ENCODE measurements at regions not wholly inside any gene's neighbourhood (a gene's known extent, or its start where the extent isn't known, plus 50 kb on each side); places are given as distances from the start of the nearest gene placed in this dataset.

DNA sequence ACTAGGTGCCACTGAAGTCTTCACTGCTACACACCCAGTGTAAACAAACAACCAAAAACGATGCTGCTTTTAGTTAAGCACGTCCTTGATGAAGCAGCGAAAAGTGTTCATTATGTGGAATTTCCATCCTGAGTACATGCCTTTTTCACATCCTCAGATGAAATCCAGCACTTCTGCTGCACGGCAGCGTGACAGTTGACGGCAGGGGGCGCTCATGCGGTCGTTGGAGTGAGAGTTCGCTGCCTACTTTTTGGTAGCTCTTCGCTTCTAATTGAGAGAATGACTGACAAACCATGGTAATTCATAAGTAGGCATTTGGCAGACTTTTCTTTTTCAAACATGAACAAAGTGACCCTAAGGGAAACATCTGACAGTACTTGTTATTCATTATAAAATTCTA lies 1124.9 kb downstream of the EFNB2 start:
- POLR2A ChIA-PET, result no interaction called here
- Histone ChIP-seq H3K27ac (ENCODE audit: extremely low read depth, low read depth, low read length) (no peak overlapping the region), H3K36me3 (ENCODE audit: control insufficient read depth in 2 of 2, insufficient read depth in 1 of 2, low read length in 2 of 2) (no peaks in the 10 kb centered on the region), H3K4me1 (ENCODE audit: control insufficient read depth, insufficient read depth, low read length) (no peaks in the 10 kb centered on the region), H3K9me3 (ENCODE audit: control insufficient read depth, insufficient read depth, low read depth, low read length) (no peaks in the 10 kb centered on the region), H3K4me3 (ENCODE audit: low read depth, low read length) (no peak overlapping the region)
- CTCF ChIA-PET, result interaction anchor here (0.6 to 1.2 kb wide), 8 partner anchors 10 to 1112 kb away, joined by 3 to 5 read pairs (median 3); no protein-coding TSS in a partner anchor
- TF ChIP-seq, protein P1, sequence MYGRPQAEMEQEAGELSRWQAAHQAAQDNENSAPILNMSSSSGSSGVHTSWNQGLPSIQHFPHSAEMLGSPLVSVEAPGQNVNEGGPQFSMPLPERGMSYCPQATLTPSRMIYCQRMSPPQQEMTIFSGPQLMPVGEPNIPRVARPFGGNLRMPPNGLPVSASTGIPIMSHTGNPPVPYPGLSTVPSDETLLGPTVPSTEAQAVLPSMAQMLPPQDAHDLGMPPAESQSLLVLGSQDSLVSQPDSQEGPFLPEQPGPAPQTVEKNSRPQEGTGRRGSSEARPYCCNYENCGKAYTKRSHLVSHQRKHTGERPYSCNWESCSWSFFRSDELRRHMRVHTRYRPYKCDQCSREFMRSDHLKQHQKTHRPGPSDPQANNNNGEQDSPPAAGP (tag by site-specific recombination; IDR thresholded peaks at IDR 0.05), result no peak
- TF ChIP-seq ZNF202 (tag by site-specific recombination; IDR thresholded peaks at IDR 0.05; ENCODE audit: borderline replicate concordance) (no peak), ZFP69B (tag by site-specific recombination; IDR thresholded peaks at IDR 0.05) (no peak), ZNF549 (tag by site-specific recombination; IDR thresholded peaks at IDR 0.05) (no peak), ZNF37A (tag by site-specific recombination; IDR thresholded peaks at IDR 0.05) (no peak), ZNF624 (tag by site-specific recombination; IDR thresholded peaks at IDR 0.05) (no peak), ZNF48 (tag by site-specific recombination; IDR thresholded peaks at IDR 0.05) (no peak), ZBTB20 (tag by site-specific recombination; IDR thresholded peaks at IDR 0.05) (no peak), IKZF3 (tag by site-specific recombination; IDR thresholded peaks at IDR 0.05) (no peak), ZNF670 (tag by site-specific recombination; IDR thresholded peaks at IDR 0.05; ENCODE audit: low read depth) (no peak), ZNF10 (tag by site-specific recombination; IDR thresholded peaks at IDR 0.05) (no peak), SP2 (tag by site-specific recombination; IDR thresholded peaks at IDR 0.05) (no peak), GLIS1 (tag by site-specific recombination; IDR thresholded peaks at IDR 0.05) (no peak)
- TF ChIP-seq, protein P2, sequence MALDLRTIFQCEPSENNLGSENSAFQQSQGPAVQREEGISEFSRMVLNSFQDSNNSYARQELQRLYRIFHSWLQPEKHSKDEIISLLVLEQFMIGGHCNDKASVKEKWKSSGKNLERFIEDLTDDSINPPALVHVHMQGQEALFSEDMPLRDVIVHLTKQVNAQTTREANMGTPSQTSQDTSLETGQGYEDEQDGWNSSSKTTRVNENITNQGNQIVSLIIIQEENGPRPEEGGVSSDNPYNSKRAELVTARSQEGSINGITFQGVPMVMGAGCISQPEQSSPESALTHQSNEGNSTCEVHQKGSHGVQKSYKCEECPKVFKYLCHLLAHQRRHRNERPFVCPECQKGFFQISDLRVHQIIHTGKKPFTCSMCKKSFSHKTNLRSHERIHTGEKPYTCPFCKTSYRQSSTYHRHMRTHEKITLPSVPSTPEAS (tag by site-specific recombination; IDR thresholded peaks at IDR 0.05), result no peak
- TF ChIP-seq, protein P3, sequence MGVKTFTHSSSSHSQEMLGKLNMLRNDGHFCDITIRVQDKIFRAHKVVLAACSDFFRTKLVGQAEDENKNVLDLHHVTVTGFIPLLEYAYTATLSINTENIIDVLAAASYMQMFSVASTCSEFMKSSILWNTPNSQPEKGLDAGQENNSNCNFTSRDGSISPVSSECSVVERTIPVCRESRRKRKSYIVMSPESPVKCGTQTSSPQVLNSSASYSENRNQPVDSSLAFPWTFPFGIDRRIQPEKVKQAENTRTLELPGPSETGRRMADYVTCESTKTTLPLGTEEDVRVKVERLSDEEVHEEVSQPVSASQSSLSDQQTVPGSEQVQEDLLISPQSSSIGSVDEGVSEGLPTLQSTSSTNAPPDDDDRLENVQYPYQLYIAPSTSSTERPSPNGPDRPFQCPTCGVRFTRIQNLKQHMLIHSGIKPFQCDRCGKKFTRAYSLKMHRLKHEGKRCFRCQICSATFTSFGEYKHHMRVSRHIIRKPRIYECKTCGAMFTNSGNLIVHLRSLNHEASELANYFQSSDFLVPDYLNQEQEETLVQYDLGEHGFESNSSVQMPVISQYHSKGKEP (tag by site-specific recombination; IDR thresholded peaks at IDR 0.05), result no peak
- TF ChIP-seq, protein P4, sequence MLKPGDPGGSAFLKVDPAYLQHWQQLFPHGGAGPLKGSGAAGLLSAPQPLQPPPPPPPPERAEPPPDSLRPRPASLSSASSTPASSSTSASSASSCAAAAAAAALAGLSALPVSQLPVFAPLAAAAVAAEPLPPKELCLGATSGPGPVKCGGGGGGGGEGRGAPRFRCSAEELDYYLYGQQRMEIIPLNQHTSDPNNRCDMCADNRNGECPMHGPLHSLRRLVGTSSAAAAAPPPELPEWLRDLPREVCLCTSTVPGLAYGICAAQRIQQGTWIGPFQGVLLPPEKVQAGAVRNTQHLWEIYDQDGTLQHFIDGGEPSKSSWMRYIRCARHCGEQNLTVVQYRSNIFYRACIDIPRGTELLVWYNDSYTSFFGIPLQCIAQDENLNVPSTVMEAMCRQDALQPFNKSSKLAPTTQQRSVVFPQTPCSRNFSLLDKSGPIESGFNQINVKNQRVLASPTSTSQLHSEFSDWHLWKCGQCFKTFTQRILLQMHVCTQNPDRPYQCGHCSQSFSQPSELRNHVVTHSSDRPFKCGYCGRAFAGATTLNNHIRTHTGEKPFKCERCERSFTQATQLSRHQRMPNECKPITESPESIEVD (tag by site-specific recombination; IDR thresholded peaks at IDR 0.05), result no peak
- TF ChIP-seq, protein P5, sequence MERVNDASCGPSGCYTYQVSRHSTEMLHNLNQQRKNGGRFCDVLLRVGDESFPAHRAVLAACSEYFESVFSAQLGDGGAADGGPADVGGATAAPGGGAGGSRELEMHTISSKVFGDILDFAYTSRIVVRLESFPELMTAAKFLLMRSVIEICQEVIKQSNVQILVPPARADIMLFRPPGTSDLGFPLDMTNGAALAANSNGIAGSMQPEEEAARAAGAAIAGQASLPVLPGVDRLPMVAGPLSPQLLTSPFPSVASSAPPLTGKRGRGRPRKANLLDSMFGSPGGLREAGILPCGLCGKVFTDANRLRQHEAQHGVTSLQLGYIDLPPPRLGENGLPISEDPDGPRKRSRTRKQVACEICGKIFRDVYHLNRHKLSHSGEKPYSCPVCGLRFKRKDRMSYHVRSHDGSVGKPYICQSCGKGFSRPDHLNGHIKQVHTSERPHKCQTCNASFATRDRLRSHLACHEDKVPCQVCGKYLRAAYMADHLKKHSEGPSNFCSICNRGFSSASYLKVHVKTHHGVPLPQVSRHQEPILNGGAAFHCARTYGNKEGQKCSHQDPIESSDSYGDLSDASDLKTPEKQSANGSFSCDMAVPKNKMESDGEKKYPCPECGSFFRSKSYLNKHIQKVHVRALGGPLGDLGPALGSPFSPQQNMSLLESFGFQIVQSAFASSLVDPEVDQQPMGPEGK (tag by site-specific recombination; IDR thresholded peaks at IDR 0.05), result no peak

DNA sequence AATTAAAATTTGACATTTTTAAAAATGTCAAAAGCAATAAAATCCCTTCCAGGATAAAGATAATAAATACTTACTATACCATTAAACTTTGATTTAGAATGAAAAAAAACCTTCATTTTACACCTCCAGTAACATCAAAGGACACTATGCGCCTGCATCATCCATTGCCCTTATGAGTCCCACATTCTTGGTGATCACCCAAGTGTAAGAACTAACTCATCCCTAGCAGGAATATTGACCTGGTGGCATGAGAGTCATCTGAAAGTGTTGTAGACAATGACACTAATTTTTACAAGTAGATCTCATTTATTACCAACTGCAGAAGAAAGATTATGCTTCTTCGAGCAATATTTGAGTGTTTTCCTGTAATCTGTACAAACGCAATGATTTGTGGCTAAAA lies 1128.9 kb downstream of the EFNB2 start:
- ChIA-PET CTCF (no interaction called here), POLR2A (no interaction called here)
- Histone ChIP-seq H3K4me1 (ENCODE audit: control insufficient read depth, insufficient read depth, low read length) (no peaks in the 10 kb centered on the region), H3K4me3 (ENCODE audit: low read depth, low read length) (no peak overlapping the region), H3K27ac (ENCODE audit: extremely low read depth, low read depth, low read length) (no peak overlapping the region), H3K36me3 (ENCODE audit: control insufficient read depth in 2 of 2, insufficient read depth in 1 of 2, low read length in 2 of 2) (no peaks in the 10 kb centered on the region), H3K9me3 (ENCODE audit: control insufficient read depth, insufficient read depth, low read depth, low read length) (no peaks in the 10 kb centered on the region)
- TF ChIP-seq ZNF501 (tag by site-specific recombination; IDR thresholded peaks at IDR 0.05) (no peak), GFI1B (tag by site-specific recombination; IDR thresholded peaks at IDR 0.05) (no peak), SALL2 (tag by site-specific recombination; IDR thresholded peaks at IDR 0.05; ENCODE audit: borderline replicate concordance) (no peak)
- TF ChIP-seq, protein P6, sequence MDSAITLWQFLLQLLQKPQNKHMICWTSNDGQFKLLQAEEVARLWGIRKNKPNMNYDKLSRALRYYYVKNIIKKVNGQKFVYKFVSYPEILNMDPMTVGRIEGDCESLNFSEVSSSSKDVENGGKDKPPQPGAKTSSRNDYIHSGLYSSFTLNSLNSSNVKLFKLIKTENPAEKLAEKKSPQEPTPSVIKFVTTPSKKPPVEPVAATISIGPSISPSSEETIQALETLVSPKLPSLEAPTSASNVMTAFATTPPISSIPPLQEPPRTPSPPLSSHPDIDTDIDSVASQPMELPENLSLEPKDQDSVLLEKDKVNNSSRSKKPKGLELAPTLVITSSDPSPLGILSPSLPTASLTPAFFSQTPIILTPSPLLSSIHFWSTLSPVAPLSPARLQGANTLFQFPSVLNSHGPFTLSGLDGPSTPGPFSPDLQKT (IDR thresholded peaks at IDR 0.05; ENCODE audit: borderline replicate concordance, low read depth, low read length), result no peak
- TF ChIP-seq, protein P7, sequence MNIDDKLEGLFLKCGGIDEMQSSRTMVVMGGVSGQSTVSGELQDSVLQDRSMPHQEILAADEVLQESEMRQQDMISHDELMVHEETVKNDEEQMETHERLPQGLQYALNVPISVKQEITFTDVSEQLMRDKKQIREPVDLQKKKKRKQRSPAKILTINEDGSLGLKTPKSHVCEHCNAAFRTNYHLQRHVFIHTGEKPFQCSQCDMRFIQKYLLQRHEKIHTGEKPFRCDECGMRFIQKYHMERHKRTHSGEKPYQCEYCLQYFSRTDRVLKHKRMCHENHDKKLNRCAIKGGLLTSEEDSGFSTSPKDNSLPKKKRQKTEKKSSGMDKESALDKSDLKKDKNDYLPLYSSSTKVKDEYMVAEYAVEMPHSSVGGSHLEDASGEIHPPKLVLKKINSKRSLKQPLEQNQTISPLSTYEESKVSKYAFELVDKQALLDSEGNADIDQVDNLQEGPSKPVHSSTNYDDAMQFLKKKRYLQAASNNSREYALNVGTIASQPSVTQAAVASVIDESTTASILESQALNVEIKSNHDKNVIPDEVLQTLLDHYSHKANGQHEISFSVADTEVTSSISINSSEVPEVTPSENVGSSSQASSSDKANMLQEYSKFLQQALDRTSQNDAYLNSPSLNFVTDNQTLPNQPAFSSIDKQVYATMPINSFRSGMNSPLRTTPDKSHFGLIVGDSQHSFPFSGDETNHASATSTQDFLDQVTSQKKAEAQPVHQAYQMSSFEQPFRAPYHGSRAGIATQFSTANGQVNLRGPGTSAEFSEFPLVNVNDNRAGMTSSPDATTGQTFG (tag by site-specific recombination; IDR thresholded peaks at IDR 0.05; ENCODE audit: borderline replicate concordance), result no peak
